GM12873 (cell line): ENCODE measurements at regions not wholly inside any gene's neighbourhood (a gene's known extent, or its start where the extent isn't known, plus 50 kb on each side); places are given as distances from the start of the nearest gene placed in this dataset.

Experiments
- CTCF ChIP-seq: IDR thresholded peaks from 2 replicates; pipeline ENCODE4 v1.5.1; 2012; ENCODE audit warnings: low read depth, mild to moderate bottlenecking, moderate library complexity, low read length, control low read depth; ENCODE audit not compliant: insufficient read depth; ENCODE audit errors: missing control alignments

- no peak for TF ChIP-seq CTCF
These were observed 2618.3 kb upstream of the PCDH20 start for GRCh38 chr13:64033921-64034320.

- no peak for TF ChIP-seq CTCF
These were observed 2613.9 kb upstream of the PCDH20 start for GRCh38 chr13:64029343-64030093.

- no peak for TF ChIP-seq CTCF
These were observed 2612.9 kb upstream of the PCDH20 start for GRCh38 chr13:64028551-64028950.

- TF ChIP-seq CTCF = no peak
These were observed 2604.5 kb upstream of the PCDH20 start for GRCh38 chr13:64020126-64020525.

- no peak for TF ChIP-seq CTCF
These were observed 2591.7 kb upstream of the PCDH20 start for GRCh38 chr13:64007339-64007738.

- no peak for TF ChIP-seq CTCF
These were observed 2584.7 kb upstream of the PCDH20 start for GRCh38 chr13:64000321-64000720.

- no peak for TF ChIP-seq CTCF
These were observed 2584.1 kb upstream of the PCDH20 start for GRCh38 chr13:63999614-64000305.
